Endothelial cell of umbilical vein (primary cell): ENCODE measurements at regions not wholly inside any gene's neighbourhood (a gene's known extent, or its start where the extent isn't known, plus 50 kb on each side); places are given as distances from the start of the nearest gene placed in this dataset.

ENCODE experiments used
- BruUV-seq: library from RNA; stranded (reverse); fragments of 400-500 nt; replicated peaks from 2 replicates; lab custom pipeline; 2021; lab: Mats Ljungman, UMichigan
- CTCF ChIA-PET: fragments of 300-600, 350-600 bp; sonication (Branson Sonifier 250); formaldehyde crosslinking; loops from one replicate; lab custom pipeline; 2021; ENCODE audit warnings: antibody characterized with exemption, inconsistent platforms; lab: Charles Lee
- POLR2A ChIA-PET: fragments of 300-600, 350-600 bp; sonication (Branson Sonifier 250); formaldehyde crosslinking; loops from one replicate; lab custom pipeline; 2021; ENCODE audit warnings: antibody characterized with exemption, inconsistent platforms; lab: Charles Lee
- DNase-seq: peaks from one replicate; pipeline ENCODE4 v3.0.0-alpha.2; 2011; ENCODE audit warnings: low read depth, low spot score
- FAIRE-seq: peaks from 2 replicates; lab custom pipeline; 2011; peaks lifted over from hg19 to GRCh38; lab: Jason Lieb, UNC
- H2AFZ ChIP-seq: 2 replicates; pipeline ENCODE4 v1.6.0; 2012; ENCODE audit warnings: low read depth, low read length, control low read depth, inconsistent platforms
- H3K27ac ChIP-seq: 2 replicates; pipeline ENCODE4 v1.5.1; 2011; ENCODE audit warnings: low read depth, mild to moderate bottlenecking, control low read depth, low read length, moderate library complexity; ENCODE audit not compliant: insufficient read depth
- H3K27me3 ChIP-seq, 2 experiments: 2 replicates each; pipeline versions ENCODE4 v1.6.0 to v1.6.1; 2011; ENCODE audit warnings: low read length in 2 of 2, mixed read lengths in 1 of 2; ENCODE audit not compliant: control insufficient read depth in 2 of 2, insufficient read depth in 2 of 2
- H3K36me3 ChIP-seq, 2 experiments: 2 replicates in 1 of 2; 3 replicates in 1 of 2; pipeline ENCODE4 v1.5.1; 2011; ENCODE audit warnings: low read length in 2 of 2, mild to moderate bottlenecking in 1 of 2, moderate library complexity in 1 of 2; ENCODE audit not compliant: control insufficient read depth in 2 of 2, insufficient read depth in 2 of 2; ENCODE audit errors: extremely low read depth in 1 of 2
- H3K4me1 ChIP-seq: 3 replicates; pipeline ENCODE4 v1.5.1; 2011; ENCODE audit warnings: mild to moderate bottlenecking, low read length; ENCODE audit not compliant: control insufficient read depth, insufficient read depth; ENCODE audit errors: extremely low read depth
- H3K4me2 ChIP-seq: 2 replicates; pipeline ENCODE4 v1.6.1; 2011; ENCODE audit warnings: low read length, control low read depth, mixed read lengths; ENCODE audit not compliant: insufficient read depth
- H3K4me3 ChIP-seq, 3 experiments: fragments of 200-600 bp in 1 of 3; sonication (generic), shearing (Covaris generic) in 1 of 3; replicated peaks in 1 of 3; 2 replicates each; pipeline ENCODE4 v1.5.1; 2011 to 2016; ENCODE audit warnings: control low read depth in 3 of 3, low read length in 3 of 3, mild to moderate bottlenecking in 2 of 3, inconsistent platforms in 1 of 3, low read depth in 1 of 3, moderate library complexity in 1 of 3; ENCODE audit not compliant: insufficient read depth in 1 of 3
- H3K79me2 ChIP-seq: 2 replicates; pipeline ENCODE4 v1.6.0; 2012; ENCODE audit warnings: low read length, inconsistent platforms; ENCODE audit not compliant: control insufficient read depth, insufficient read depth
- H3K9ac ChIP-seq: replicated peaks from 2 replicates; pipeline ENCODE3; 2011; ENCODE audit warnings: low read length, control low read depth; ENCODE audit not compliant: insufficient read depth; ENCODE audit errors: extremely low read depth
- H3K9me1 ChIP-seq: replicated peaks from 3 replicates; pipeline ENCODE4 v1.6.0; 2011; ENCODE audit warnings: mild to moderate bottlenecking, low read length; ENCODE audit not compliant: control insufficient read depth, insufficient read depth; ENCODE audit errors: extremely low read depth
- H3K9me3 ChIP-seq: replicated peaks from 2 replicates; pipeline ENCODE4 v1.5.1; 2012; ENCODE audit warnings: low read length, inconsistent platforms; ENCODE audit not compliant: control insufficient read depth, insufficient read depth
- H4K20me1 ChIP-seq: replicated peaks from 2 replicates; pipeline ENCODE3; 2011; ENCODE audit warnings: mild to moderate bottlenecking, low read length; ENCODE audit not compliant: control insufficient read depth, insufficient read depth; ENCODE audit errors: extremely low read depth
- CTCF ChIP-seq, 2 donors: IDR thresholded peaks; 1 replicate in 1 of 2; 2 replicates in 1 of 2; pipeline ENCODE4 v1.5.1; 2011; ENCODE audit warnings: low read length in 2 of 2, mild to moderate bottlenecking in 2 of 2, moderate library complexity in 2 of 2, control low read depth in 1 of 2, inconsistent platforms in 1 of 2, low read depth in 1 of 2; ENCODE audit not compliant: insufficient read depth in 1 of 2; ENCODE audit errors: extremely low read depth in 1 of 2
- EZH2 ChIP-seq: IDR thresholded peaks from 2 replicates; pipeline ENCODE4 v1.6.1; 2012; ENCODE audit warnings: borderline replicate concordance, low read depth, mild to moderate bottlenecking, moderate library complexity, low read length, inconsistent platforms; ENCODE audit not compliant: severe bottlenecking
- FOS ChIP-seq: IDR thresholded peaks from 2 replicates; pipeline ENCODE4 v1.6.1; 2011; ENCODE audit warnings: mild to moderate bottlenecking, low read length, moderate library complexity, borderline replicate concordance; ENCODE audit not compliant: insufficient read depth
- GATA2 ChIP-seq: IDR thresholded peaks from 2 replicates; pipeline ENCODE4 v1.7.0; 2011; ENCODE audit warnings: low read depth, mild to moderate bottlenecking, moderate library complexity, mixed read lengths, low read length; ENCODE audit not compliant: insufficient read length, insufficient read depth
- JUN ChIP-seq: IDR thresholded peaks from 2 replicates; pipeline ENCODE4 v1.6.1; 2011; ENCODE audit warnings: borderline replicate concordance, low read depth; ENCODE audit not compliant: insufficient read length, insufficient read depth
- MYC ChIP-seq: IDR thresholded peaks from one replicate; pipeline ENCODE4 v1.6.1; 2011; ENCODE audit warnings: mild to moderate bottlenecking, low read depth, low read length
- POLR2A ChIP-seq: IDR thresholded peaks from 2 replicates; pipeline ENCODE4 v1.6.1; 2012; ENCODE audit warnings: low read depth, mild to moderate bottlenecking, control low read depth, low read length
- POLR2AphosphoS5 ChIP-seq: IDR thresholded peaks from 2 replicates; pipeline ENCODE4 v1.6.1; 2012; ENCODE audit warnings: low read depth, mild to moderate bottlenecking, control low read depth, low read length, moderate library complexity; ENCODE audit not compliant: insufficient read depth
- dilution Hi-C: fragments of 300-500 bp; cut with MboI; formaldehyde crosslinking; loops from one replicate; pipeline ENCODE4 v1.15.0; 2019; ENCODE audit warnings: low sequenced_read_pairs; ENCODE audit not compliant: extremely low pct_ligation_motif_present
- intact Hi-C: fragments of 100-400 bp; cut with micrococcal nuclease; formaldehyde crosslinking; loops from one replicate; pipeline ENCODE4 v1.10.0; 2022
- TF ChIP-seq, protein P1 (sequence below): IDR thresholded peaks from 2 replicates; pipeline ENCODE4 v1.6.1; 2011; ENCODE audit not compliant: insufficient read depth, insufficient read length

- CTCF ChIA-PET, result no interaction called here
- no peak for FAIRE-seq
These were observed 318.5 kb downstream of the QKI start for GRCh38 chr6:163733061-163733460.

More at GRCh38 chr6:163733061-163733460, 318.5 kb downstream of the QKI start:
- DNase-seq, result no peak
- no peaks in the 10 kb centered on the region for H3K27me3 ChIP-seq
- no peak overlapping the region for H3K9ac ChIP-seq
- no peaks in the 10 kb centered on the region for H4K20me1 ChIP-seq
- dilution Hi-C loops, result no loop called here
- H2AFZ ChIP-seq, result no peak overlapping the region
- H3K79me2 ChIP-seq, result no peaks in the 10 kb centered on the region
- H3K4me1 ChIP-seq, result no peaks in the 10 kb centered on the region
- H3K27ac ChIP-seq, result no peak overlapping the region
- H3K36me3 ChIP-seq, result no peaks in the 10 kb centered on the region
- H3K9me3 ChIP-seq, result no peaks in the 10 kb centered on the region
- intact Hi-C loops, result no loop called here
- TF ChIP-seq GATA2 (no peak), JUN (no peak), MYC (no peak), EZH2 (no peak), POLR2A (no peak), CTCF (IDR thresholded peaks at IDR 0.05; ENCODE audit: extremely low read depth in 1 of 2, insufficient read depth in 1 of 2, low read depth in 1 of 2, low read length in 2 of 2) (no peak), FOS (no peak), POLR2AphosphoS5 (no peak)
- TF ChIP-seq, protein P1, sequence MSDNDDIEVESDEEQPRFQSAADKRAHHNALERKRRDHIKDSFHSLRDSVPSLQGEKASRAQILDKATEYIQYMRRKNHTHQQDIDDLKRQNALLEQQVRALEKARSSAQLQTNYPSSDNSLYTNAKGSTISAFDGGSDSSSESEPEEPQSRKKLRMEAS, result no peak
- POLR2A ChIA-PET, result no interaction called here
- BruUV-seq, result no TSS peak
- no peak overlapping the region for H3K4me3 ChIP-seq
- H3K9me1 ChIP-seq, result no peaks in the 10 kb centered on the region
- H3K4me2 ChIP-seq, result no peak overlapping the region
